CD4-positive, alpha-beta T cell (primary cell): ENCODE measurements at regions not wholly inside any gene's neighbourhood (a gene's known extent, or its start where the extent isn't known, plus 50 kb on each side); places are given as distances from the start of the nearest gene placed in this dataset.
"Not testable (repeated sequence)": the region's sequence is repeated elsewhere in the genome, so short reads cannot be mapped to it uniquely, and the experiment has no call there.

Source experiments
- ATAC-seq: fragments of 200-7000 bp; cut with Tn5 transposase; one replicate; pipeline ENCODE4 v1.10.0; 2022; ENCODE audit warnings: mild to moderate bottlenecking; ENCODE audit not compliant: poor library complexity
- CTCF ChIA-PET: fragments of 350-600 bp; sonication (Branson Sonifier 250); formaldehyde crosslinking; loops from one replicate; lab custom pipeline; 2021; ENCODE audit warnings: antibody characterized with exemption, inconsistent platforms; lab: Charles Lee
- POLR2A ChIA-PET: fragments of 350-600 bp; sonication (Branson Sonifier 250); formaldehyde crosslinking; loops from one replicate; lab custom pipeline; 2021; ENCODE audit warnings: antibody characterized with exemption, inconsistent platforms; lab: Charles Lee
- DNase-seq, 14 experiments: peaks; one replicate each; pipeline ENCODE4 v3.0.0-alpha.2; 2013 to 2020; ENCODE audit warnings: mixed read lengths in 2 of 14
- H3K27ac ChIP-seq, 2 donors: one replicate each; pipeline versions ENCODE4 v1.5.1 to v1.7.0; 2013; ENCODE audit warnings: low read length in 2 of 2, low read depth in 1 of 2, mild to moderate bottlenecking in 1 of 2
- H3K27me3 ChIP-seq, 2 experiments: 1 replicate in 1 of 2; 2 replicates in 1 of 2; pipeline versions ENCODE4 v1.6.1 to v1.7.0; 2013; ENCODE audit warnings: low read length in 2 of 2, control low read depth in 1 of 2, mild to moderate bottlenecking in 1 of 2, moderate library complexity in 1 of 2; ENCODE audit not compliant: insufficient read depth in 2 of 2, control insufficient read depth in 1 of 2
- H3K36me3 ChIP-seq: one replicate; pipeline ENCODE4 v1.6.1; 2013; ENCODE audit warnings: low read length, control low read depth; ENCODE audit not compliant: insufficient read depth
- H3K4me1 ChIP-seq: one replicate; pipeline ENCODE4 v1.6.1; 2013; ENCODE audit warnings: low read length, control low read depth; ENCODE audit not compliant: insufficient read depth
- H3K4me3 ChIP-seq: one replicate; pipeline ENCODE4 v1.5.1; 2013; ENCODE audit warnings: mild to moderate bottlenecking, low read length, moderate library complexity
- H3K9me3 ChIP-seq, 2 experiments: 1 replicate in 1 of 2; 2 replicates in 1 of 2; pipeline versions ENCODE4 v1.6.1 to v1.7.0; 2013; ENCODE audit warnings: low read length in 2 of 2, mild to moderate bottlenecking in 2 of 2, control low read depth in 1 of 2, moderate library complexity in 1 of 2; ENCODE audit not compliant: control insufficient read depth in 1 of 2, insufficient read depth in 1 of 2
- H3K27ac Mint-ChIP-seq: one replicate; pipeline ENCODE4 v1.8.0; 2020; ENCODE audit warnings: mixed read lengths
- H3K27me3 Mint-ChIP-seq: one replicate; pipeline ENCODE4 v1.8.0; 2021; ENCODE audit warnings: mixed read lengths
- H3K36me3 Mint-ChIP-seq: one replicate; pipeline ENCODE4 v1.8.0; 2021; ENCODE audit warnings: low read depth, mixed read lengths
- H3K4me1 Mint-ChIP-seq: one replicate; pipeline ENCODE4 v1.8.0; 2021; ENCODE audit warnings: low read depth, mixed read lengths
- H3K4me3 Mint-ChIP-seq: one replicate; pipeline ENCODE4 v1.8.0; 2020; ENCODE audit warnings: mild to moderate bottlenecking, mixed read lengths
- H3K9me3 Mint-ChIP-seq: one replicate; pipeline ENCODE4 v1.8.0; 2020; ENCODE audit warnings: mixed read lengths
- CTCF ChIP-seq: fragments of 200-600 bp; IDR thresholded peaks from one replicate; pipeline ENCODE4 v1.8.0; 2022; ENCODE audit warnings: antibody characterized with exemption, mild to moderate bottlenecking
- intact Hi-C, 2 experiments: fragments of 100-400 bp; cut with DNase I in 1 of 2; cut with micrococcal nuclease in 1 of 2; formaldehyde crosslinking; loops; one replicate each; pipeline versions ENCODE4 v1.15.1 to v1.9.0; 2023 to 2025; cut with DNase I, micrococcal nuclease

- H3K36me3 Mint-ChIP-seq, result peaks cover 66% of the 10 kb centered on the region
- Histone ChIP-seq H3K9me3 (peaks cover 0 to 85% of the 10 kb centered on the region in 2 experiments), H3K27ac (no peak overlapping the region), H3K36me3 (no peaks in the 10 kb centered on the region), H3K4me3 (no peak overlapping the region), H3K27me3 (no peaks in the 10 kb centered on the region), H3K4me1 (no peaks in the 10 kb centered on the region)
- DNase-seq (no peak), ATAC-seq (no peak)
- CTCF ChIA-PET, result no interaction called here
- peaks cover 49% of the 10 kb centered on the region for H3K9me3 Mint-ChIP-seq
- H3K27me3 Mint-ChIP-seq, result no peaks in the 10 kb centered on the region
- no peak overlapping the region for H3K27ac Mint-ChIP-seq
- no peak overlapping the region for H3K4me3 Mint-ChIP-seq
- no peak for TF ChIP-seq CTCF
- POLR2A ChIA-PET, result no interaction called here
- intact Hi-C loops, result no loop called here
- no peaks in the 10 kb centered on the region for H3K4me1 Mint-ChIP-seq
Measured at GRCh38 chr9:40926404-40927259, 201.8 kb downstream of the FOXD4L6 start.

- Histone ChIP-seq H3K27ac (no peak overlapping the region), H3K27me3 (no peaks in the 10 kb centered on the region), H3K4me3 (no peak overlapping the region), H3K4me1 (no peaks in the 10 kb centered on the region), H3K36me3 (no peaks in the 10 kb centered on the region), H3K9me3 (peaks cover 0 to 74% of the 10 kb centered on the region in 2 experiments)
- no peaks in the 10 kb centered on the region for H3K27me3 Mint-ChIP-seq
- POLR2A ChIA-PET, result no interaction called here
- H3K36me3 Mint-ChIP-seq, result peaks cover 62% of the 10 kb centered on the region
- CTCF ChIA-PET, result no interaction called here
- intact Hi-C loops, result no loop called here
- TF ChIP-seq CTCF, result no peak
- no peak overlapping the region for H3K4me3 Mint-ChIP-seq
- no peak for DNase-seq
- H3K27ac Mint-ChIP-seq, result no peak overlapping the region
- H3K9me3 Mint-ChIP-seq, result peaks cover 50% of the 10 kb centered on the region
- no peak for ATAC-seq
- H3K4me1 Mint-ChIP-seq, result no peaks in the 10 kb centered on the region
Measured at GRCh38 chr9:40925149-40925548, 203.3 kb downstream of the FOXD4L6 start.

- POLR2A ChIA-PET, DNase-seq, H3K4me3 Mint-ChIP-seq, intact Hi-C loops, H3K27me3 ChIP-seq, H3K4me3 ChIP-seq, H3K36me3 ChIP-seq, H3K27ac Mint-ChIP-seq, ATAC-seq, H3K27ac ChIP-seq, H3K4me1 ChIP-seq, CTCF ChIA-PET, H3K4me1 Mint-ChIP-seq: not testable (repeated sequence)
- peaks cover 32% of the 10 kb centered on the region for H3K9me3 Mint-ChIP-seq
- H3K27me3 Mint-ChIP-seq, result peaks cover 12% of the 10 kb centered on the region
- peaks cover 10 to 47% of the 10 kb centered on the region in 2 experiments for H3K9me3 ChIP-seq
- H3K36me3 Mint-ChIP-seq, result peaks cover 90% of the 10 kb centered on the region
Measured at GRCh38 chr9:40916399-40916783, 212.1 kb downstream of the FOXD4L6 start.

GRCh38 chr9:40915660-40916398, 212.7 kb downstream of the FOXD4L6 start:
- CTCF ChIA-PET, H3K4me1 Mint-ChIP-seq, H3K27me3 ChIP-seq, POLR2A ChIA-PET, H3K4me1 ChIP-seq, H3K27ac Mint-ChIP-seq, ATAC-seq, DNase-seq, H3K27ac ChIP-seq, H3K36me3 ChIP-seq, H3K4me3 Mint-ChIP-seq, H3K4me3 ChIP-seq, intact Hi-C loops: not testable (repeated sequence)
- peaks cover 10 to 53% of the 10 kb centered on the region in 2 experiments for H3K9me3 ChIP-seq
- H3K36me3 Mint-ChIP-seq, result peaks cover 94% of the 10 kb centered on the region
- H3K9me3 Mint-ChIP-seq, result peaks cover 36% of the 10 kb centered on the region
- peaks cover 18% of the 10 kb centered on the region for H3K27me3 Mint-ChIP-seq
